ENCODE measurements at regions not wholly inside any gene's neighbourhood (a gene's known extent, or its start where the extent isn't known, plus 50 kb on each side); places are given as distances from the start of the nearest gene placed in this dataset.

DNA sequence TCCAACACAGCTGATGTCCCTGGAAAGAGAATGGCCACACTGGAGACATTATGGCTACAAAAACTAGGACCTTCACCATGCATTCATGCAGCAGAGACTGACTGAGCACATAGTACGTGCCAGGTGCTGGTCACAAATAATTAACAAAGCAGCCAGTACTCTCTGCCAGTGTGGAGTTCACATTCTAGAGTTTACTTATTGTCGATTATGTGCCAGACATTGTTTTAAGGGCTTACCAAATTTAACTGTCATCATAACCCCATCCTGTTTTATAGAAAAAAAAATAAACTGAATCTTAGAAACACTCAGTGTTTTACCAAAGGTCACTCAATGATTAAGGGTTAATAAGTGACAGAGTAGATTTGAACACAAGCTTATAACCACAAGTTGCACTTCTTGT is 143.3 kb downstream of the RRAGC start:
- DNase-seq, result no peak

DNA sequence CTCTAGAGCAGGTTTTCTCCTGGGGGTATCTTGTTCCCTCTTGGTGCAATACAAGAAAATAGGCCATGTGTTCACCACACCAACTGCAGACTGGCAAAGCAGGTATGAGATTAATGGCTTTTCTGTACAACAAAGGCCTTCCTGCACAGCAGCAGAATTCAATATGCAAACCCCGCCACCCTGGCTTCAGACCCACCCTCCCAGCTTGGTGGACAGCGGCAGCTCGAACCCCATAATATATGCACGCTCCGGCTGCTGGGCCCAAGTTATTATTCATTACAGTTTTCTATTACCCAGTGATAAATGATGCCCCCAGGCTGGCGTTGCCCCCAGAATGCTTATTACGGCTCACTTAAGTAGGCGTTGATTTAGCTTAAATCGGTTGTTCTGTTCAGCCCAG is 144.2 kb downstream of the RRAGC start:
- no peak for DNase-seq

DNA sequence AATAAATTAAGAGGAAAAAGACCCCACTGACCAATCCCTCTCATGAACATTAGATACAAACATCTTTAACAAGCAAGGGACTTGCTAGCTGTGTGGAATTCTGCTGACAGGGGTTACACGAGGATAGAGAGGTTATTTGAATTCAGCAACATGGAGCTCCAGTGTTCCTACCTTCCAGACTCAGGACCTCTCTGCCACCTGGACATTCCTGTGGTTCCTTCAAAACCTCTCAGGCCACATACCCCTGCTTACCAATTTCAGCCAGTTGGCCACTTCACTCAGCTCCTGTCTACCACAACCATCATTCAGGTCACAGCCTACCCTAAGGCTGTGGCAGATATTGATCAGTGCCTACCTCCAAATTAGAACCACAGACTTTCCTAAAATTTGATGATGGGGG is 147.5 kb downstream of the RRAGC start:
- DNase-seq, result no peak

DNA sequence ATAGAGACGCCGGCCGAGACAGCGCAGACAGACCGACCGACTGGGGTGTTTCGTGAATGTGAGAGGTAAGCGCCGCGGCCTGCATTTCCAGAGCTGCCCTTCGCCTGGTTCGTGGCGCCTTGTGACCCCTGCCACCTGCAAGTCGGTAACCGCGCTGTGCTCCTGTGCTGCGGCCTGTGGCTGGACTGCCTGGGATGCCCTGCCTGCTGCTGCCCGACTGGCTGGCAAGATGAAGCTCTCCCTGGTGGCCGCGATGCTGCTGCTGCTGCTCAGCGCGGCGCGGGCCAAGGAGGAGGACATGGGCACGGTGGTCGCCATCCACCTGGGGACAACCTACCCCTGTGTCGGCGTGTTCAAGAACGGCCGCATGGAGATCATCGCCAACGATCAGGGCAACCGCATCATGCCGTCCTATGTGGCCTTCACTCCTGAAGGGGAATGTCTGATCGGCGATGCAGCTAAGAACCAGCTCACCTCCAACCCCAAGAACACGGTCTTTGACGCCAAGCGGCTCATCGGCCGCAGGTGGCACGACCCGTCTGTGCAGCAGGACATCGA is 150.8 kb downstream of the RRAGC start:
- no peak for DNase-seq

DNA sequence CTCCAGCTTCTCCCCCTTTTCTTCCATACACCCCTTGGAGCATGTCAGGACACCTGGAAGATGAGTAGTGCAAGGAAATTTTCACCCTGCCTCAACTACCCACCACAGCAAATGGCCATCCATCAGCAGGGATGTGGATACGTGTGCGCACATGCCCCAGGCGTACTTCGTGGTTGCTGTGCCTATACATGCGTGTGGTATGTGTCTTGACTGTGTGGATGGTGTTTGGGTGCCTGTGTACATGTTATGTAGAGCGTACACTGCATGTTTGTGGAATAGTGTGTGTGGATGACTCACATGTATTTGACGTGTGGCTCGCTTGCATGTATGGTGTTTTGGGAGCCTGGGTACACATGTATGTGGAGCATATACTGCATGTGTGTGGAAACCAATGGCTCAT is 158.5 kb downstream of the RRAGC start:
- DNase-seq, result no peak

DNA sequence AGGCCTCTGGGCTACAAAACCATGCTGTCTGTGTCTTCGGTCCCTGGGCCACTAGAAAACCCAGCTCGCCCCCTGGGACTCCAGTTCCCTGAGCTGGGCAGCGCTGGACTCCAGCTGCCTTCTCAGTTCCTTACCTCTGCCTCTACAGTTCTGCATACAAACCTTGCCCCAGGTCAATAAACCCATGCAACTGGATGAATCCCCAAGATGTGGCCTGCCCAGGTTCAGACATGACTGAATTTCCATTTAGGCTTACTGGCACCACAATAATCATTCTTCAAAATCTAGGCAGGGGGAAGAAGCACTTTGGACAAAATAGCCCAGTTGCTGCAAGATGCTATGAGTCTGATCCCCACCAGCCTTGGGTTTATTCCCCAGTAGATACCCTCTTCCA is 159.5 kb downstream of the RRAGC start:
- DNase-seq, result no peak

DNA sequence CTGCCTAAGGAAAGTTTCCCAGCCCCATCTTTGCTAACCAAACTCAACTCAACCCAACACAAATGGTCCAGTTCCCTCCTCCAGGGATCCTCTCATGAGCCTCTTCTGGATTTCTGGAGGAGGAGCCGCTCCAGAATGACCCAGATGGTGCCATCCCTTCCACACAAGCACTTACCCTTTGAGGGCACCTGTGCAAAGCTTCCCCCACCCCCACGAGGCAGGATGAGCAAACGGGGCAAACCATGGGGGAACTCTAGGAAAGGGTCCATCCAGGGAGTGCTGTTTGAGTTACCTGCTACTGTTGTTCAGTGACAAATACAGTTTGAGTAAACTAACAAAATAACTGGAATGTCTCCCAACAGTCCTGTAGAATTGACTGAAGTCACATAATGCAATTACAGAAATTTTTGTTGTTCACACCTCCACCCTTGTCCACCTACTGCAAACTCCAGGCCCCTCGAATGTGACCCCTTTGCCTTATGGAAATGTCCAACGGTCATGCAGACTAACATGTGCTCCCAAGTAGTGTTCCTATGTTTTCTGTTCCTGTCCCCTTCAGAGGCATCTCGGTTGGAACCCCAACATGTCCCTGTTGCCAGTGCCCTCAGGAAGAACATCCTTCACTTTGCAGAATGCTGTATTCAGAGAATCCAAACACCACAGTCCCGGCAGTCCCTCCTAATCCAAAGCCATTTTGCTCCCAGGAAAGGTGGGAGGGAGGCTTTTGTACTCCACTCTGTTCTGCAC is 160.1 kb downstream of the RRAGC start:
- no peak for DNase-seq

DNA sequence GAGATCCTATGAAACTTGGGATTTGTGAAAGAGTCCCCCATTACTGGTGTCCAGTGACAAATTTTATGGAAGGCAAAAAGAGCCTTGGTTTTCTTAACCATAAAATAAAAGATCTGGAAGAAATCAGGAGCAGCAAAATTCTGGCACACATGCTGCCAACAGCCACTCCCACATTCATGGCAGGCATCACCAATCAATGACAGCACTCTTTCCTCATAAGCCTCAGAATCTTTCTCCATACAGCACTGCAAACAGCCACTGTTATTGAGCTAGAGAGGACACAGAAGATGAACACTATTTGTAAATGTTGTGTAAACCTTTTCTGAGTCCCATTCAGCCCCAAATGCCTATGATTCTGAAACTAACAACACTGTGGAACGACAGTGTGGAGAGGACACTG is 162.2 kb downstream of the RRAGC start:
- no peak for DNase-seq

DNA sequence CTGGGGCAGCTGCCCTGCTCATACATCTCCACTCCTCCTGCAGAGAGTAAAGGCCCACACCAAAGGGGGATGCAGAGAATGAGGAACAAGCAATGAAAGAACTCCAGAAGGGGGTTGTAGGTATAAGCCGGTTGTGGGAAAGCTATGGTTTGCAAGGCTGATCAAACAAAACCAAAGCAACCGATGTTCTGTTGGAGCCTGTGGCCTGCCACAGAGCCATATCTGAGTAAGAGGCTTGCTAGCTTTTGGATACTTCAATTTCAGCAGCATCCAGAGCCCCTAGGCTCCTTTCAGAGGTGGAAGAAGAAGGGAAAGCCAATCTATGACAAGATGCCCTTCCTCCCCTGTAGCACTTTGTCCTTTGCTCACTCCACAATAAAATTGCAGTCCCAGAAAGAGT is 163.2 kb downstream of the RRAGC start:
- DNase-seq, result no peak

DNA sequence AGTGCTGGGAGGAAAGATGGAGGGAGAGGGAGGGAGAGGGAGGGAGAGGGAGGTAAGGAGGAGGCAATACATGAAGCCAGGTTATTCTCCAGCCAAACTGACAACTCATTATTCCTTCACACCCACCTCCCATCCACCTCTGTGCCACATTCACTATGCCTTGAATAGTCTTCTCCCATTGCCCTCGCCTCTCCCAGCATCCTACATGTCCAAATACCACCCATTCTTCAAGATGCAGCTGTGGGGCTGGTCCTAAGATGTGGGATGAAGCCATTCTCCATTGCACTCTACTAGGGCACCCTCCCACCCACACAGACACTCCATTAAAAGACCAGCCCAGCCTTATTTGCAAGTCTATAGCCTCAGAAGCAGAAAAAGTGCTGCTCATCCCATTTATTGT is 165.8 kb downstream of the RRAGC start:
- no peak for DNase-seq

DNA sequence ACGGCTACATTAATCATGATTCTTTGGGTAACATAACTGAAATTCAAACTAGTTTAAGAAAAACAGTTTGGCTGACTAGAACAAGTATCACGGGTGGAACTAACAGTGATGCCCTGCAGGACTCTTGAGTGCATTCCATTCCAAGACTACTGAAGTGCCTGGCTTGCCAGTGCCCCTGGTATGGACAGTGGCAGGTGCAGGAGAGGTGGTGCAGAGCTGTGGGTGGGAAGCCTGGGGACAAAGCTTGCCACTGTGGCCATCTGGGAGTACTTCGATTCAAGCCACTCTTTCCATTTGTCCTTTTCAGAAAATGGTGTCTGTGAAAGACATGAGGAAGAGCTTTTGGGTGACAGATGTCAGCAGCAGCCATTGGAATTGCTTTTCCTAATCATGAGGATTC is 166.5 kb downstream of the RRAGC start:
- DNase-seq, result no peak

DNA sequence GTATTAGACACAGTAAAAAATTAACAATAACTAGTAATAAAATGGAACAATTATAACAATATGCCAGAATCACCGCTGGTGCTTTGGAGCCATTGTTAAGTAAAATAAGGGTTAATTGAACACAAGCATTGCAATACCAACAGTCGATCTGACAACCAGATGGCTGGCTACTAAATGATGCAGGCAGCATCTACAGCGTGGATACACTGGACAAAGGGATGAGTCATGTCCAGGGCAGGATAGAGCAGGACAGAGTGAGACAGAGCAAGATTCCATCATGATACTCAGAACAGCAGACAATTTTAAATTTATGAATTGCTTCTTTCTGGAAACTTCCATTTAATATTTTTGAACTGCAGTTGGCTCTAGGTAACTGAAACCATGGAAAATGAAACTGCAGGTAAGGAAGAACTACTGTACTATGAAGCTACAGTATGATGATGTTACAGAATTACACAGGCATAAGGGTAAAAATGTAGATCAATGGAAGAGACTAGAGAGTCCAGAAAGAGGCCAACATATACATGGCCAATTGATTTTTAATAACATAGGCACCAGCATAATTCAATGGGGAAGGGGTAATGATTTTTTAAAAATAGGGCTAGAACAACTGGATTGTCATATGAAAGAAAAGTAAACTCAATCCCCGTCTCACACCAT is 168.7 kb downstream of the RRAGC start:
- no peak for DNase-seq

DNA sequence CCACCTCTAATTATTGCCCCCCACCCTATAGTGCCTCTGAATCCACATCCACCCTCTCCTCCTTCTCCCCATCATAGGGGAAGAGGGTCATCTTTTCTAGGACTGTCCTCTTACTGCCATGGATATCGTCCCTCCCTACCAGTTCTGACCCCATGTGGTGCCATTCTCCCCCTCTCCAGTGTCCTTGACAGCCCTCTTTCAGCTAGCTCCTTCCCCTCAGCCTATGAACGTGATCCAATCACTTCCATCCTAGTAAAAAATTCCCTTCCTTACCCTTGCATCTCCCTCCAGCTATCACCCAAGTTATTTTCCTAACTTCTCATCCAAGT is 172.7 kb downstream of the RRAGC start:
- DNase-seq, result no peak

DNA sequence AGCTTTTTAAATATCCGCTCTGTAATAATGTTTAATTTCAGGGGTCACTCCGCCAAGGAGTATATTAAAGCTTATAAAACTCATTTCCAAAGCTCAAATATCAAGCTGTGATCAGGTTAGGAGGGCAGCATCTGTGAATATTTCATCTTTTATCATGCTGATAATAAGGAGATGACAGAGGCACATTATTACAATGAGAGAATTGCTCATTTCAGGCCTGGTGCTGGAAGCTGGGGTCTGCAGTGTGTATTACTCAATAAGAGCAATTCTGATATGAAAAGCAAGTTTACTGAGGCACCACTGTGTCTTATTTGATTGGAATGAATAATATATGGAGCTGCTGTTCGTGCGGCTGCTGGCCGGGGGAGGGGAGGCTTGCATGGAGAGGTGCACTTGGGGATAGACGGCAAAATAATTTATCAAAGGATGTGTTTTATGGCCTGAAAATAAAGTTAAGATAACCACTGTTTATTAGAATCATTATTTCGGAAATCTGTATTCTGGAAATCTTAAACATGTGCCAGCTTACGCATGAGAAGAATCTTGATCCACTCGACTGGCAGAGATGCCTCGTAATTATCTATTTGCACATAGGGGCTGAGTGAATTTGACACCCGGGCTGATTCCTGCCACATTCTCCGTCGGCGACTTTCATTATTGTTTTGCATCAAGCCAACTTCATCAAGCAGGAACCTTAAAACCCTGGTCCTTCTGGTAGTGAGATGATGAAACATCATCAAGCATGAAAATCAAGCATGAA is 173.2 kb downstream of the RRAGC start:
- no peak for DNase-seq

DNA sequence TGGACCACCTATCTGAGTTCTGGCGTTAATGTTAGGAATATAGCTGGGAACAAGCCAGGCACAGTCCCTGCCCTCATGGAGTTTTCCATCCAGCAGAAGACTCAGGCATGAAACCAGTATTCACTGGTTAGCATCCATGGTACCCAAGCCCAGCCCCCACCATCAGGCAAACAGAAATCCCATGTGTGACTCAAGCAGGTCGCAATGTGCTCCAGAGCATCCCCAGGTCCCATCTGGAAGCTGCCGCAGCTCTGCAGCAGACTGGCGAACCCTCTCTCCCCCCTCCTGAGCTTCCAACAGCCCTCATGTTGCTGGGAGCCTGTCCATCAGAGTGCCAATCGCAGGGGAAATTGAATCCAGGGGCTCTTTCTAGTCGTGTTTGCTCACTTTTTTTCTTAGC is 174.2 kb downstream of the RRAGC start:
- no peak for DNase-seq

DNA sequence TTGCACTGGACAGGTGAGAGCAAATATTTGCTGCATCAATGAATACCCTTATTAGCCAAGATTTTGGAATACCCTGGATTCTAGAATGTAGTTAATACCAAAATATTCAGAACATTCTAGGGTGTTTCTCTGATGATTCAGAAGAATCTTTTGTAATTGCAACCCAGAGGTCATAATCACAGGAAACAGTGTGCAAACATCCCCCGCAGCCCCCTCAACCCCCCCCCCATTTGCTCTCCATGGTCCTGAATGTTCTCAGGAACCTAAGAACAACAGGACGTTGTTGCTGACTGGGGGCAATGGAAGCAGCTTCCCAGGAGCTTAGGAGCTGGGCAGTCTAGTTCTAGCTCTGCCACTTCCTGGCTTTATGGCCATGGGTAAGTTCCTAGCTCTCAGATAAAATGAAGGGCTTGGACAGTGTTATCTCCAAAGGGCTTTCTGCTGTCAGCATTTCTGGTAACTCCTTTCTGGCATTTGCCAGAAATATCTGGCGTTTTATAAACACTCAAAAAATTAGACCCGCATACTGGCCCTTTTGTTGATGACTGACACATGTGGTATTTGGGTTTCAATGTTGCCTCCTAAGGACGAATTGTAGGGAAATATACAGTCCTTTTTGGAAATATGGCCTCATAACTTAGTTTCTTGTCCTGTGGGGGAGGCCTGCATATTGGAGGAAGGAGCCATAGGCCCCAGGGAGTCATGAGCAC is 178.6 kb downstream of the RRAGC start:
- no peak for DNase-seq

DNA sequence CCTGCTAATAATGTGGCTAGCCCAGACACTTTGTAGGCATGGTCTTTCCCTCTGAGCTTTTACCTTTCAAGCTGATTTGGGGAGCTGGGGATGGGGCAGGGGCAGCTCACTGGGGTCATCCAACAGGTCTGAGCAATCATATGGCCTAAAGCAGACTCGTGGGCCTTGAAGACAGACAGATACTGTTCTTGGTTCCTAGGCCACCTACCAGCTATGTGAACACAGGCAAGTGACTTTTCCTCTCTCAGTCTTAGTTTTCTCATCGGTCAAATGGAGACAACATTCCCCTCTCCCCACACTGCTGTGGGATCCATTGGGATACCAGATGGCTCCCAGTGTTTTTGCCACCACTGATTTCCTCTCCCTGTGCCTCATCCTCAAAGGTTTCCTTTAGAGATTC is 181.8 kb downstream of the RRAGC start:
- DNase-seq, result no peak

DNA sequence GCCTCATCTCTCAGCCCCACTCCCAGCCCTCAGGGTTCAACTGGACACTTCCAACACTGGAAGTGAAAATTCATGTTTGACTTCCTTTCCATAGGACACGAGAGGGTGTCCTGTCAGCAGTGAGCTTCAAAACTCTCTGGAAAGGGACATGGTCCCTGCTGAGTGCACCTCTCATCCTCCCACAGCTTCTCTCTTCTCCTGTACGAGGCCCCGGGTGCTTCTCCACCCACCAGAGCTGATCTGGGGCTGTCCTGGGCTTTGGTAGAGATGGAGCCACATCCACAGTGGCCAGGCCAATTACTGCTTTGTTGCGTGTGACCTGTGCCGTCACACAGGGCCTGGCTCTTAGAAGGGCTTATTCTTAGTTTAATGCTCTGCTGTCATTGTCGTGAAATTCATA is 182.3 kb downstream of the RRAGC start:
- DNase-seq, result no peak

DNA sequence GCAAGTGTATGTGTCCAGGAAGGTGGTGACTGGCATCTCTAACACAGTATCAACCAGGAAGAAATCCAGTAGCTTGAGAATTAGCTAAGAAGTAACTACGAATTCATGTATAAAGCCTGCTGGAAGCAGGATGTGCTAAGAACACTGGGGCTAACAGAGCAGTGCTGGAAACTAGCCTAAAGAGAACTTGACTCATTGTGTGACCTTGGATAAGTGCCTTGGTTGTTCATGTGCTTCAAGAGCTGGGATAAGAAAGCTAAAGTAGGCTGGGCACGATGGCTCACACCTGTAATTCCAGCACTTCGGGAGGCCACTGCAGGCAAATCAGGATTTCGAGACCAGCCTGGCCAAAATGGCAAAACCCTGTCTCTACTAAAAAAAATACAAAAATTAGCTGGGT is 186.9 kb downstream of the RRAGC start:
- no peak for DNase-seq

DNA sequence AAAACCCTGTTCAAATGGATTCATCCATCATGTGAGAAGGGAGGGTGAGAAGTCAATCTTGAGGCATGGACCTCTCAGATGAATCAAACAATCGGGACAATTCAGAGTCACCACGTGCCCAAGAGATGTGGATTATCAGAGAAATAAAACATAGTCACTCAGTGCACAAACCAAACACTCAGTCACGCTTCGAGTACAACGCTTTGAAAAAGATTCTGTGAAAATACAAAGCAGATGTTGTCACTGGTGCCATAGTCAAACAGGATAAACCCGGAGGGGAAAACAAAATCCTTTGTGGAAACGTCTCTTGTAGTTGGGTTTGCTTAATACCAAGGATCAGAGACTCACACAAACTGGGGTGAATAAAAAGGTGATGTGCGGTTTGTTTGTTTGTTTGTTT is 188.4 kb downstream of the RRAGC start:
- no peak for DNase-seq

DNA sequence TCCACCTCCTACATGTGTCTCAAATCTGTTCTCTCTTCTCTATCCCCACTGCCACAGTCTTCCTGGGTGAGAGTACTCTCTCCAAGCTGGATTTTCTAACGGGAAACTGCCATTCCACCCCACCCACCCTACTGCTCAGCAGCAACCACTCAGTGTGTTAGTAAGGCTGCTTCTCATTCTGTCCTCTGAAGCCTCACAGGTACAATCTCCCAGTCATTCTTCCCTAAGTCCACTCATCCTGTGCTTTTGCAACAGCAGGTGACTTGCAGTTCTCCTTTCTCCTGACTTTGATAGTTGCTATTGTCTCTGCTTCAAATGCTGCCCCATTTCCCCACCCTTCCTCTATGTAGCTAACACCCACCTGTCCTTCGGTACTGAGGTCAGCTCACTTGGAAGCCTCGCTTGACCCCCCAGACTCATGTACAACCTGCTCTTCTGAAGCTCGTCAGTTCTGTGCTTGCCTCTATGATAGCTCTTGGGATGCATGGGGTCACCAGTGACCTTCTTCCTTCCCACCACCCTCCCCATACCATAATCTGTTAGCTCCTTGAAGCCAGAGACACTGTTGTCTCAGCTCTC is 188.9 kb downstream of the RRAGC start:
- no peak for DNase-seq

DNA sequence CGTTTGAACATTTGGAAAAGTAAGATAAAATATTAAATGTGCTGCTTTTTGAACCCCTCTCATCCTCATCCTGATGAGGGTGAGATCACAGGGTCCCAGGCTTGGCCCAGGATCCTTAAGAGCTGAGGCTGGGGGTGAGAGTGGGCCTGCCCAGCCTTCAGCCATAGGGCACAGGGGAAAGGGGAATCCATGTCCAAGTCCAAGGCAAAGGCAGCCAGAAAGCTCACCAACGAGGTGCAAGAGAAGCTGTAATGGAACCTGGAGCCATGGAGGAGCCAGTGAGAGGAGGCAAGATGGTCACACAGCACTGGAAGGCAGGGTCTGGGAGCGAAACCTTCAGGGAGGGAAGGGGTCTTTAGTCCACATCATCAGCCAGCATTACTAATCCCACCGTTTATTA is 191.9 kb downstream of the RRAGC start:
- DNase-seq, result no peak

DNA sequence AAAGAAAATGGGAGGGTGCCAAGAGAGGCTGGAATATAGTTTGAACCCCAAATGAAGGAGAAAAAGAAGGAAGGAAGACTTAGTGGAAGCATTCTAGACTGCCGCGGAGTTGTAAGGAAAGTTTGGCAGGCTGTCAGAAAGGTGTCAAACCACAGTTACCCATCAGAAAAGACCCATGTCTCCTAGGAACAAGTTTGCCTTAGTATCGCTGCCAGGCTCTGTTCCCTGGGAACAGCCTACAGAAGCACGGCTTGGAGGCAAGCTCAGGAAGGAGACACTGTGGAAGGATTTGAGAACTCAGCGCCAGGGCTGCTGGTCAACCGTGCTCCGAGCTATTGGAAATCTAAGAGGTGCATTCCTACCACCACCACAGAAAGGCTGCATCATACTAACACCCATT is 197.4 kb downstream of the RRAGC start:
- DNase-seq, result no peak
